GM19240 (cell line): ENCODE measurements at regions not wholly inside any gene's neighbourhood (a gene's known extent, or its start where the extent isn't known, plus 50 kb on each side); places are given as distances from the start of the nearest gene placed in this dataset.
A peak's percentile ranks its signal among the peaks of the same experiment; 100 is the strongest.
"Not testable (repeated sequence)": the region's sequence is repeated elsewhere in the genome, so short reads cannot be mapped to it uniquely, and the experiment has no call there.

Experiments used
- DNase-seq: peaks from one replicate; pipeline ENCODE4 v3.0.0; 2011; ENCODE audit warnings: low spot score; ENCODE audit not compliant: insufficient read length

- no peak for DNase-seq
Measured at GRCh38 chr6:115873901-115874300, 186.8 kb downstream of the FRK start.

DNA sequence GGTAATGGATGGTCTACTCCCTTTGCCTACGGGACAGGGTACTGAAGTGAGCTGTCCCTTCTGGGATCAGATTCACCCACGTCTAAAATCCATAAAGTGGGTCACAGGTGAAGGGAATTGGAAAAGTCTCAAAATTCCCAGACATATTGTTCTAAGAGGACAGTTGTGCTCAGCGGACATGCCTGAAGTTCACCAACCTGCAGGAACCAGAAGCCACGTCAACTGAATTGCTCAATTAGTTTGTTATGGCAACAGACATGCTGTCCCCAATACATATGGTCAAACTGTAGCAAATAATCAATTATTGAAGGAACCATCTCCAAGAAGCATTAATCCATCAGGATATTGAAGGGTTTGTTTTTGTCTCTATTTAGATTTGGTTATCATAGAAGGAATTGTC is 190.2 kb downstream of the FRK start:
- no peak for DNase-seq

- DNase-seq, result no peak
Measured at GRCh38 chr6:115865914-115866313, 194.8 kb downstream of the FRK start.

DNA sequence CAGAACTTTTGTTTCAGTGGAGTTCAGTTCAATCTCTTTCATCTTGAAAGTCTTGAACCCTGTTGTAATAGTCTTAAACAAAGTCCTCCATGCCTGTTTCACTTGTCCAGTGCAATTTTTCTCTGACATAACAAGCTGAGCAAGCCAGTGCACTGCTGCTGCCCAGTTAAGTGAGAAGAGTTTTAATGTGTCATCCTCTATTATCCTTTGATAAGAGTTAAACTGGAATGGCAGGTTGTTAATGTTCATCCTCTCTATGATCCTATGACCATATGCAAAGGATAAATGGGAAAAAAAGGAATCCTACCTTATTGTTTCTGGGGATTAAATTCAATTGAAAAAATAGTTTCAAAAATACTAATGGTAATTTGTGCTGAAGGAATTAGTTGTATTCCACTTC is 197.5 kb downstream of the FRK start:
- no peak for DNase-seq

DNA sequence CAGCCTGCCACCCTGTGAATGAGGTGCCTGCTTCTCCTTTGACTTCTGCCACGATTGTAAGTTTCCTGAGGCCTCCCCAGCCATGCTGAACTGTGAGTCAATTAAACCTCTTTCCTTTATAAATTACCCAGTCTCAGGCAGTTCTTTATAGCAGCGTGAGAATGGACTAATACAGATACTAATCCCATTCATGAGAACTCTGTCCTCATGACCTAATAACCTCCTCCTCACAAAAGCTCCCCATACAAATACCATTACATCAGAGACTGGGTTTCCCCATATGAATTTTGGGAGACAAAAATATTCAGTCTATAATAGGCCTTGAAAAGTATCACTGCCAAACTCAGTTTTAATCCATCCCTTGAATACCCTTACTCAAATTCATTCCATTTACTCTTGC is 199.0 kb downstream of the FRK start:
- DNase-seq, result not testable (repeated sequence)

GRCh38 chr6:115859577-115859976 is 201.1 kb downstream of the FRK start:
- not testable (repeated sequence) for DNase-seq

GRCh38 chr6:115854866-115855665 is 205.6 kb downstream of the FRK start:
- no peak for DNase-seq

DNA sequence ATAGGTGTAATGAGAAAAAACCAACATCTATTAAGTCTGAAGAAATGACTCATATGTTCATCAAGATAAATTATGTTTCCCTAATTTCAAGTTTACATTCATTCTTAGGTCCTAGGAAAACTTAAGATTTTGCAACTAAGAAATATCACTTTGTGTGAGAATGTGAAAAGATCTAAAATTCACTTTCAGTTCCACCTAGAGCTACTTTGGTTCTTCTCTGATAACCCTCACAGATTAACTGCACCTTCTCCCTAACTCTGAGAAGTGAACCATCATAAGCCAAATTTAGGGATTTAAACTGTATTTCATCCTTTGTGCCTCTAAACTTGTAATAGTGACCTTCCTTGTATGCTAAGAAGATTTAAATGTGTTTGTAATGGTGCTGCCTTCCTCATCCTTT is 213.0 kb downstream of the FRK start:
- DNase-seq, result no peak

DNA sequence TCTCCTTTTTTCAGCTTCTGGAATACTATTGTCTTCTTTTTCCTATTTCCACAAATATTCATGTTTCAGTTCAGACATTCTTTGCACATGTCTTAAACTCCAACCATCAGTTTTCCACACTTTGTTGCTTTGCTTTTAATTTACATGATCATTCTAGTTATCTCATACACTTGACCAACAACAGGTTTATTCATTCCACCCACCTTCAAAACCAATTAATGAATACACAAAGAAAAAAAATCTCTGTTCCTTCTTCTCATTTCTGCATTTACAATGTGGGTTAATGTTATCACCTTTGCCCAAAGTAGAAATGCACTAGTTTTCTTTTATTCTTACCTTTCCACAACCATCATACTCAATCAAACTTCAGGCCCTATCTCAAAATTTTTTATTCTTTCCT is 216.7 kb downstream of the FRK start:
- DNase-seq, result no peak

- no peak for DNase-seq
Measured at GRCh38 chr6:115842338-115842737, 218.4 kb downstream of the FRK start.

DNA sequence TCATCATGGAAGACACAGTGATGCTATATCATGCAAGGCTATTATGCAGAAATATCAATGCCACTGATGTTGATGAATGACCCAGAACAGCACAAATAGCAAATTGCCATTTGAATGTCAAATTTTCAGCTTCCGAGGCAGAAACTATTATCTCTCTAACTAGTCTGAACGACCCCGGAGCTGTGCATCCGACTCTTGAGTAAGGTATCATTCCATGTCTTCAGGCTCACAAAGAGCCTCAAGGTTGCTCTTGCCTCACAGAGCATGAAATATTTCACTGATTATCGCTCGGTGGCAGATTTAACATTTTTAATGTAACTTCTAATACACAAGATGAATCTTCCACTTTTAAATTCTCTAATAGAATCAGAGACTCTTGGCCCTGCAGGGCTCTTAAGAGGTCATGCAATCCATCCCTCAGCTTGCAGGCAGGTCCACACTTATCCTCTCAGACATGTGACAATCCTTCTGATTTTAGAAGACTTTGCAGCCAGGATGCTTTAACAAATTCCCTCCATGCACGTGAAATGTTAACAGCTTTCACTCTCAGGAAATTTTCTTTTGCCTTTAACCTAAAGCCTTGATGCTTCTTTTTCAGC is 221.0 kb downstream of the FRK start:
- no peak for DNase-seq

DNA sequence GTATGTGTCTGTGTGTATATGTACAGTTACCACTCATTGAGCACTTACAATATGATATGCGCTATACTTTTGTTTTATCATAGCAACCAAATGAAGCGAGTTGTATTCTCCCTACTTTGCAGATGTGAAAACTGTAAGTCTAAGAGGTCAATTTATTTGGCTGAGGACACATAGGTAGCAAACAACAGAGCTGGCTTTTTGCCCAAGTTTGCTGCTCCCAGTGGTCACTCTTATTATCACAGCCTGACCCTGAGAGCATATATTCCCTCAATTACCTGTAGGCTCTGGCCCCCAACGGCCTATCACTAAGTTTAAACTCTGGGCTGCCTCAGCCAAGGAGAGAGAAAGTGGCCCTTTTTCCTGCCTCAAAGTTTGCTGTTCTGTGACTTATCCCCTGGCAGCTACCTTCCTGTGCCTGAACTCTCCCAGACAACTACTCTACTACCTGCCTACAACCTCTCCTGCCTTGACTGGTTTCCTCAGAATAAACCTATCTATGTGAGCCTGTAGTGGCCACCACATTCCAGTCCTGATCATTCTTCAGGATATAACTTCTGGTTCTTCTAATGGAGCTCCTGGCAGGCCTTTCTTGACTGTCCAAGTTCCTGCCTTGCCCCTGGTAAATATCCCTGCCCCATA is 221.8 kb downstream of the FRK start:
- DNase-seq, result peak; percentile 19

GRCh38 chr6:115838216-115838615 is 222.5 kb downstream of the FRK start:
- DNase-seq, result no peak

GRCh38 chr6:115836374-115836773 is 224.3 kb downstream of the FRK start:
- not testable (repeated sequence) for DNase-seq

DNA sequence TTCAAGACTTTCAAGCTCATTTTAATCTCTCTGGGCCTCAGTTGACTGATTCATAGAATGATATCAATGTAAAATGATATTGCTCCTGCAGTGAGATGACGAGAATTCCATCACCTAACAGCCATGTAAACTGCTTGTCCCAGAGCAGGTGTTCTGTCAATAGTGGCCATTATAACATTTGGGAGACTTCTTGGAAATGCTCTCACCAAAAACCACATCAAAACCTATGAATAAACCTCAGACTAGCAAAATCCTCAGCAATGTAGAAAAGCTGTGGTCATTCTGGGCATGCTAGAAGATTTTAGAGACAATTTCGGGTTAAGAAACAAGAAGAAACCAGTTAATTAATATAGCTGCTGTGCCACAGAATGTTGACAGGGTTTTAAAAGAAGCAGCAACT is 225.4 kb downstream of the FRK start:
- DNase-seq, result no peak

DNA sequence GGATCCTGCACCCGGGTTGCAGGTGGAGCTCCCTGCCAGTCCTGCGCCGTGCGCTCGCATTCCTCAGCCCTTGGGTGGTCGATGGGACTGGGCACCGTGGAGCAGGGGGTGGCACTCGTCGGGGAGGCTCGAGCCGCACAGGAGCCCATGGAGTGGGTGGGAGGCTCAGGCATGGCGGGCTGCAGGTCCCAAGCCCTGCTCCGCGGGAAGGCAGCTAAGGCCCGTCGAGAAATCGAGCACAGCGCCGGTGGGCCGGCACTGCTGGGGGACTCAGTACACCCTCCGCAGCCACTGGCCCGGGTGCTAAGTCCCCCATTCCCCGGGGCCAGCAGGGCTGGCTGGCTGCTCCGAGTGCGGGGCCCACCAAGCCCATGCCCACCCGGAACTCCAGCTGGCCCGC is 226.1 kb downstream of the FRK start:
- not testable (repeated sequence) for DNase-seq

DNA sequence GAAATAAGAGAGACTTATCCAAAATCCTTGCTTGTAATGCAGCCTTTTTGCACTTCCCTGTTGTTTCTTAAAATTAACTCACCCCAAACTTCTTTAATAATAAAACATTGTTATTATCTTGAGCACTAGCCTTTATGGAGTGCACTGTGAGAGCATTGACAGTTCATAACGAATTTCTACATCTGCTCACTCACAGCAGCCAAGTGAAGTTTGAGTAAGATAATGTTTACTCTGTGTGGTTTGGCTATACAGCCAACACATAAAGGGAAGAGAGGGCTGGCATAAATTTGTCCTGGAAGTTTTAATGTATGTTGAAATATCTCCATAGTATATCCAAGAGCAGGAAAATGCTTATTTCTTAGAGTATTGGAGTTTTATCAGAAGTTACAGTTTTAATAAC is 227.9 kb downstream of the FRK start:
- no peak for DNase-seq

DNA sequence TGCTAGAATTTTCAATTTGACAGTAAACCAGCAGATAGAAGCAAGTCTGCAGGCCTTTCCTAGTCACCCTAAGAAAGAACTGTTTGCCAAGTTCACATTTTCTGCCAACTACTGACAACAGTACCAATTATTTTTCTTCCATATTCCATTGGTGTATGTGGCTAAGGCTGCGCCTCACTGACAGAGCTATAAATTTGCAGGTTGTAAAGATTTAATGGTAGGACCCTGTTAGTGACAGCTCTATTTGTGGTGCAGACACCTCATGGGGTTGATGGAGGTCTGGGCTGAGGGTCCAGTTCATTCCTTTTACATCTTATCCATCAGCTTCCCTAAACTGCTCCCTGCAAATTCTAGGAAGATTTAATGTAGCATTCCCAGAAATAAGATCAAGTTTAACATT is 228.5 kb downstream of the FRK start:
- no peak for DNase-seq

- DNase-seq, result no peak
Measured at GRCh38 chr6:115830895-115831294, 229.8 kb downstream of the FRK start.

- DNase-seq, result no peak
Measured at GRCh38 chr6:115821798-115822197, 238.9 kb downstream of the FRK start.

- DNase-seq, result no peak
Measured at GRCh38 chr6:115819506-115819905, 241.2 kb downstream of the FRK start.

GRCh38 chr6:115817161-115817560 is 243.5 kb downstream of the FRK start:
- no peak for DNase-seq

- no peak for DNase-seq
Measured at GRCh38 chr6:115814907-115815306, 245.8 kb downstream of the FRK start.
